Esophagus muscularis mucosa (tissue), 3 donors: ENCODE measurements at regions not wholly inside any gene's neighbourhood (a gene's known extent, or its start where the extent isn't known, plus 50 kb on each side); places are given as distances from the start of the nearest gene placed in this dataset.

Experiments used
- POLR2A ChIP-seq: fragments of 450-650 bp; IDR thresholded peaks from one replicate; pipeline ENCODE4 v1.6.1; 2017; ENCODE audit warnings: antibody characterized with exemption, moderate library complexity, mild to moderate bottlenecking, low read depth
- POLR2AphosphoS5 ChIP-seq, 2 donors: sonication (generic); formaldehyde crosslinking; IDR thresholded peaks; one replicate each; pipeline ENCODE4 v1.6.1; 2017; ENCODE audit warnings: antibody characterized with exemption in 2 of 2
- TF ChIP-seq, protein P1 (sequence below), 3 experiments: fragments of 200-600 bp in 2 of 3; fragments of 450-650 bp in 1 of 3; sonication (generic) in 2 of 3; IDR thresholded peaks; one replicate each; pipeline ENCODE4 v1.5.1; 2017 to 2019; ENCODE audit warnings: antibody characterized with exemption in 3 of 3, mild to moderate bottlenecking in 2 of 3, moderate library complexity in 1 of 3

DNA sequence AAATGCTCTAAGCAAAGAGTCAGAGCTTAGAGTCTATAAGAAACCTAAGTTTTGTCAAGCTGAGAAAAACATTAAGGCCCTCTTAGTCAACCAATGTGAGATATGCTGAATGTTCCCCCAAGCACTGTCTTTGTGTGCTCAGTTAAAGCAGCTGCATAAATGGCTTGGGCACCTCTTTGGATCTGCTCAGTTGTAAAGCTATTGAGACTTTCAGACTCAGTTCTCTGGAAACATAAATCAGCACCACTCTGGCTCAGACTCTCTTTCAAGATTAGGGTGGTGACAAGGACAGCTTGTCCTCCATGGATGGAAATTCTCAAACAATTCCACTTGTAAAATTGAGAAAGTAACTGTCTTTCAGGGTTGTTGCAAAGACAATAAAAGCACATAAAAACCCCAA lies 807.9 kb downstream of the PRELID2 start:
- TF ChIP-seq, protein P1, sequence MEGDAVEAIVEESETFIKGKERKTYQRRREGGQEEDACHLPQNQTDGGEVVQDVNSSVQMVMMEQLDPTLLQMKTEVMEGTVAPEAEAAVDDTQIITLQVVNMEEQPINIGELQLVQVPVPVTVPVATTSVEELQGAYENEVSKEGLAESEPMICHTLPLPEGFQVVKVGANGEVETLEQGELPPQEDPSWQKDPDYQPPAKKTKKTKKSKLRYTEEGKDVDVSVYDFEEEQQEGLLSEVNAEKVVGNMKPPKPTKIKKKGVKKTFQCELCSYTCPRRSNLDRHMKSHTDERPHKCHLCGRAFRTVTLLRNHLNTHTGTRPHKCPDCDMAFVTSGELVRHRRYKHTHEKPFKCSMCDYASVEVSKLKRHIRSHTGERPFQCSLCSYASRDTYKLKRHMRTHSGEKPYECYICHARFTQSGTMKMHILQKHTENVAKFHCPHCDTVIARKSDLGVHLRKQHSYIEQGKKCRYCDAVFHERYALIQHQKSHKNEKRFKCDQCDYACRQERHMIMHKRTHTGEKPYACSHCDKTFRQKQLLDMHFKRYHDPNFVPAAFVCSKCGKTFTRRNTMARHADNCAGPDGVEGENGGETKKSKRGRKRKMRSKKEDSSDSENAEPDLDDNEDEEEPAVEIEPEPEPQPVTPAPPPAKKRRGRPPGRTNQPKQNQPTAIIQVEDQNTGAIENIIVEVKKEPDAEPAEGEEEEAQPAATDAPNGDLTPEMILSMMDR (IDR thresholded peaks at IDR 0.05) = no peak
- no peak for TF ChIP-seq POLR2A
- TF ChIP-seq POLR2AphosphoS5 (IDR thresholded peaks at IDR 0.05) = no peak
